ENCODE measurements at regions not wholly inside any gene's neighbourhood (a gene's known extent, or its start where the extent isn't known, plus 50 kb on each side); places are given as distances from the start of the nearest gene placed in this dataset.

DNA sequence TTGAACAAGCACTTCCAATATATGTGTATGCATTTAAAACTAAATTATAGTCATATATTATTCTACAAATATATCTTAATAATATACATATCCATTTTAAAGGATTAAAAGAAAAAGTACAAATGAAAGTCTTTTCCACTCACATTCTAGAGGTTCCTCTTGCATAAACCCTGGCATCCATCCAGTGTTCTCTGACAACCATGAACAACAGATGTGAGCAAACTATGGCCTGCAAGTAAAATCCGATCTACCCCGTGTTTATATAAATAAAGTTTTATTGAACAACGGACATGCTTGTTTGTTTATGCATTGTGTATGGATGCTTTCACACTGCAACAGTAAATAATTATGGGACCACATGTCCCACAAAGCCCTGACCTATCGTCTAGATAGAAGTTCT is 1122.3 kb downstream of the EPHA7 start:
- ATAC-seq (no peak), DNase-seq (no peak)
- H3K36me3 ChIP-seq (ENCODE audit: insufficient read depth in 1 of 2, low read depth in 1 of 2) = no peaks in the 10 kb centered on the region
- no peaks in the 10 kb centered on the region for H3K4me1 ChIP-seq
- 40 to 47% (median 47%) methylated on average over 4 of the region's 4 CpGs for WGBS, 3 donors
- TF ChIP-seq, protein P1, sequence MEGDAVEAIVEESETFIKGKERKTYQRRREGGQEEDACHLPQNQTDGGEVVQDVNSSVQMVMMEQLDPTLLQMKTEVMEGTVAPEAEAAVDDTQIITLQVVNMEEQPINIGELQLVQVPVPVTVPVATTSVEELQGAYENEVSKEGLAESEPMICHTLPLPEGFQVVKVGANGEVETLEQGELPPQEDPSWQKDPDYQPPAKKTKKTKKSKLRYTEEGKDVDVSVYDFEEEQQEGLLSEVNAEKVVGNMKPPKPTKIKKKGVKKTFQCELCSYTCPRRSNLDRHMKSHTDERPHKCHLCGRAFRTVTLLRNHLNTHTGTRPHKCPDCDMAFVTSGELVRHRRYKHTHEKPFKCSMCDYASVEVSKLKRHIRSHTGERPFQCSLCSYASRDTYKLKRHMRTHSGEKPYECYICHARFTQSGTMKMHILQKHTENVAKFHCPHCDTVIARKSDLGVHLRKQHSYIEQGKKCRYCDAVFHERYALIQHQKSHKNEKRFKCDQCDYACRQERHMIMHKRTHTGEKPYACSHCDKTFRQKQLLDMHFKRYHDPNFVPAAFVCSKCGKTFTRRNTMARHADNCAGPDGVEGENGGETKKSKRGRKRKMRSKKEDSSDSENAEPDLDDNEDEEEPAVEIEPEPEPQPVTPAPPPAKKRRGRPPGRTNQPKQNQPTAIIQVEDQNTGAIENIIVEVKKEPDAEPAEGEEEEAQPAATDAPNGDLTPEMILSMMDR (IDR thresholded peaks at IDR 0.05) = no peak
- no peaks in the 10 kb centered on the region for H3K9me3 ChIP-seq
- H3K4me3 ChIP-seq = no peak overlapping the region
- H3K27me3 ChIP-seq (ENCODE audit: insufficient read depth in 3 of 3, low read length in 2 of 3) = no peaks in the 10 kb centered on the region
- intact Hi-C loops (cut with DNase I) = no loop called here
- H3K27ac ChIP-seq = no peak overlapping the region

GRCh38 chr6:92292067-92292466 is 1127.3 kb downstream of the EPHA7 start:
- intact Hi-C loops (cut with DNase I) = no loop called here
- Histone ChIP-seq H3K4me1 (no peaks in the 10 kb centered on the region), H3K9me3 (no peaks in the 10 kb centered on the region), H3K36me3 (ENCODE audit: insufficient read depth in 1 of 2, low read depth in 1 of 2) (no peaks in the 10 kb centered on the region), H3K27me3 (ENCODE audit: insufficient read depth in 3 of 3, low read length in 2 of 3) (no peaks in the 10 kb centered on the region), H3K27ac (no peak overlapping the region), H3K4me3 (no peak overlapping the region)
- DNase-seq = no peak
- ATAC-seq = no peak
- TF ChIP-seq, protein P1 (IDR thresholded peaks at IDR 0.05) = no peak
- 69 to 70% (median 70%) methylated on average over 1 of the region's 1 CpG for WGBS, 3 donors

DNA sequence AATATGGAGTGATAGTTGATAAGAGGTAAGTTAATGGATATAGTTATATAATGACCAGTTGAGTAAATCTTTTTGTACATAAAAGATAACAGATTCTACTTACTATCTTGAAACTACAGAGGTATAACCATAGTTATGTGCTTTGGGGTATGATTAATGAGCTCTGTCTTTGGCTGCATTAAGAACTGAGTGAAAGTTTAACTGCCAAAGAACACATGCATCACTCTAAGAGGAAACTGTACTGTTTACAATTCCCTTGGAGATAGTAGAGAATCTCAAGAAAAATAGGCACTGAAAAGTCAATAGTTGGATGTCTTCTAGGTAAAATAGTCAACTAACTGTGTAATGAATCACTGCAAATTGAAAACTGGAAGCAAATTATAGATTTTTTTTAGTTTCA is 1129.5 kb downstream of the EPHA7 start:
- H3K4me3 ChIP-seq = no peak overlapping the region
- H3K4me1 ChIP-seq = no peaks in the 10 kb centered on the region
- H3K27me3 ChIP-seq (ENCODE audit: insufficient read depth in 3 of 3, low read length in 2 of 3) = no peaks in the 10 kb centered on the region
- ATAC-seq (no peak), DNase-seq (no peak)
- intact Hi-C loops (cut with DNase I) = no loop called here
- TF ChIP-seq, protein P1 (IDR thresholded peaks at IDR 0.05) = no peak
- H3K9me3 ChIP-seq = no peaks in the 10 kb centered on the region
- H3K36me3 ChIP-seq (ENCODE audit: insufficient read depth in 1 of 2, low read depth in 1 of 2) = no peaks in the 10 kb centered on the region
- H3K27ac ChIP-seq = no peak overlapping the region

DNA sequence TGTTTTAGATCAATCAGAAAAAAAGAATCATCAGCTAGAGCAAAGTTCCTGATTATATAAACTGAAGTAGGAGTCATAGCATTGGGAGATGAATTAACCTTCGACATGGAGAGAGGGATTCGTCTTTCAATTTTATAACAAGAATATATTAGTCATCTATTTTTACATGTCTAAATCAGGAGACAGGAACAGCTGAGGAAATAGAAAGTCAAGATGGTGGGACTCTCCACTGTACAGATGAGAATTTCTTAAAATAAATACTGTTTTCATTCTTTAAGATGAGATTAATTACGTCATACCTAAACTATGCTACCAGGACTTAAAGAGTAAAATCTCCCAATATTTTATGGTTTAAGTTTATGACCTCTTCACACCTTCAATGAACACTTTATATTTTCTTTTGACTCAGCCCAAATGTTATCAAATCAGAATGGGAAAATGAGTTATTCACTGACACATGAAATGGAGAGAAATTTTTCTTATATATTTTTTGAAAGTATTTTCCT is 1137.7 kb downstream of the EPHA7 start:
- 29 to 33% (median 30%) methylated on average over 3 of the region's 3 CpGs for WGBS, 3 donors
- intact Hi-C loops (cut with DNase I) = no loop called here
- DNase-seq = no peak
- H3K4me1 ChIP-seq = no peaks in the 10 kb centered on the region
- no peaks in the 10 kb centered on the region for H3K27me3 ChIP-seq (ENCODE audit: insufficient read depth in 3 of 3, low read length in 2 of 3)
- no peaks in the 10 kb centered on the region for H3K9me3 ChIP-seq
- TF ChIP-seq, protein P1 (IDR thresholded peaks at IDR 0.05) = no peak
- no peak overlapping the region for H3K4me3 ChIP-seq
- no peaks in the 10 kb centered on the region for H3K36me3 ChIP-seq (ENCODE audit: insufficient read depth in 1 of 2, low read depth in 1 of 2)
- no peak for ATAC-seq
- no peak overlapping the region for H3K27ac ChIP-seq

GRCh38 chr6:92275150-92275549 is 1144.2 kb downstream of the EPHA7 start:
- intact Hi-C loops (cut with DNase I) = no loop called here
- Histone ChIP-seq H3K4me3 (no peak overlapping the region), H3K27me3 (ENCODE audit: insufficient read depth in 3 of 3, low read length in 2 of 3) (no peaks in the 10 kb centered on the region), H3K4me1 (no peaks in the 10 kb centered on the region), H3K36me3 (ENCODE audit: insufficient read depth in 1 of 2, low read depth in 1 of 2) (no peaks in the 10 kb centered on the region), H3K27ac (no peak overlapping the region), H3K9me3 (no peaks in the 10 kb centered on the region)
- ATAC-seq = no peak
- DNase-seq = no peak
- WGBS, 3 donors = 80 to 92% (median 82%) methylated on average over 5 of the region's 5 CpGs
- TF ChIP-seq, protein P1 (IDR thresholded peaks at IDR 0.05) = no peak
